Endothelial cell of umbilical vein (primary cell): ENCODE measurements at regions not wholly inside any gene's neighbourhood (a gene's known extent, or its start where the extent isn't known, plus 50 kb on each side); places are given as distances from the start of the nearest gene placed in this dataset.

Experiments
- BruUV-seq: library from RNA; stranded (reverse); fragments of 400-500 nt; replicated peaks from 2 replicates; lab custom pipeline; 2021; lab: Mats Ljungman, UMichigan
- CTCF ChIA-PET: fragments of 300-600, 350-600 bp; sonication (Branson Sonifier 250); formaldehyde crosslinking; loops from one replicate; lab custom pipeline; 2021; ENCODE audit warnings: antibody characterized with exemption, inconsistent platforms; lab: Charles Lee
- POLR2A ChIA-PET: fragments of 300-600, 350-600 bp; sonication (Branson Sonifier 250); formaldehyde crosslinking; loops from one replicate; lab custom pipeline; 2021; ENCODE audit warnings: antibody characterized with exemption, inconsistent platforms; lab: Charles Lee
- DNase-seq: peaks from one replicate; pipeline ENCODE4 v3.0.0-alpha.2; 2011; ENCODE audit warnings: low read depth, low spot score
- FAIRE-seq: peaks from 2 replicates; lab custom pipeline; 2011; peaks lifted over from hg19 to GRCh38; lab: Jason Lieb, UNC
- H2AFZ ChIP-seq: 2 replicates; pipeline ENCODE4 v1.6.0; 2012; ENCODE audit warnings: low read depth, low read length, control low read depth, inconsistent platforms
- H3K27ac ChIP-seq: 2 replicates; pipeline ENCODE4 v1.5.1; 2011; ENCODE audit warnings: low read depth, mild to moderate bottlenecking, control low read depth, low read length, moderate library complexity; ENCODE audit not compliant: insufficient read depth
- H3K27me3 ChIP-seq, 2 experiments: 2 replicates each; pipeline versions ENCODE4 v1.6.0 to v1.6.1; 2011; ENCODE audit warnings: low read length in 2 of 2, mixed read lengths in 1 of 2; ENCODE audit not compliant: control insufficient read depth in 2 of 2, insufficient read depth in 2 of 2
- H3K36me3 ChIP-seq, 2 experiments: 2 replicates in 1 of 2; 3 replicates in 1 of 2; pipeline ENCODE4 v1.5.1; 2011; ENCODE audit warnings: low read length in 2 of 2, mild to moderate bottlenecking in 1 of 2, moderate library complexity in 1 of 2; ENCODE audit not compliant: control insufficient read depth in 2 of 2, insufficient read depth in 2 of 2; ENCODE audit errors: extremely low read depth in 1 of 2
- H3K4me1 ChIP-seq: 3 replicates; pipeline ENCODE4 v1.5.1; 2011; ENCODE audit warnings: mild to moderate bottlenecking, low read length; ENCODE audit not compliant: control insufficient read depth, insufficient read depth; ENCODE audit errors: extremely low read depth
- H3K4me2 ChIP-seq: 2 replicates; pipeline ENCODE4 v1.6.1; 2011; ENCODE audit warnings: low read length, control low read depth, mixed read lengths; ENCODE audit not compliant: insufficient read depth
- H3K4me3 ChIP-seq, 3 experiments: fragments of 200-600 bp in 1 of 3; sonication (generic), shearing (Covaris generic) in 1 of 3; replicated peaks in 1 of 3; 2 replicates each; pipeline ENCODE4 v1.5.1; 2011 to 2016; ENCODE audit warnings: control low read depth in 3 of 3, low read length in 3 of 3, mild to moderate bottlenecking in 2 of 3, inconsistent platforms in 1 of 3, low read depth in 1 of 3, moderate library complexity in 1 of 3; ENCODE audit not compliant: insufficient read depth in 1 of 3
- H3K79me2 ChIP-seq: 2 replicates; pipeline ENCODE4 v1.6.0; 2012; ENCODE audit warnings: low read length, inconsistent platforms; ENCODE audit not compliant: control insufficient read depth, insufficient read depth
- H3K9ac ChIP-seq: replicated peaks from 2 replicates; pipeline ENCODE3; 2011; ENCODE audit warnings: low read length, control low read depth; ENCODE audit not compliant: insufficient read depth; ENCODE audit errors: extremely low read depth
- H3K9me1 ChIP-seq: replicated peaks from 3 replicates; pipeline ENCODE4 v1.6.0; 2011; ENCODE audit warnings: mild to moderate bottlenecking, low read length; ENCODE audit not compliant: control insufficient read depth, insufficient read depth; ENCODE audit errors: extremely low read depth
- H3K9me3 ChIP-seq: replicated peaks from 2 replicates; pipeline ENCODE4 v1.5.1; 2012; ENCODE audit warnings: low read length, inconsistent platforms; ENCODE audit not compliant: control insufficient read depth, insufficient read depth
- H4K20me1 ChIP-seq: replicated peaks from 2 replicates; pipeline ENCODE3; 2011; ENCODE audit warnings: mild to moderate bottlenecking, low read length; ENCODE audit not compliant: control insufficient read depth, insufficient read depth; ENCODE audit errors: extremely low read depth
- CTCF ChIP-seq, 2 donors: IDR thresholded peaks; 1 replicate in 1 of 2; 2 replicates in 1 of 2; pipeline ENCODE4 v1.5.1; 2011; ENCODE audit warnings: low read length in 2 of 2, mild to moderate bottlenecking in 2 of 2, moderate library complexity in 2 of 2, control low read depth in 1 of 2, inconsistent platforms in 1 of 2, low read depth in 1 of 2; ENCODE audit not compliant: insufficient read depth in 1 of 2; ENCODE audit errors: extremely low read depth in 1 of 2
- EZH2 ChIP-seq: IDR thresholded peaks from 2 replicates; pipeline ENCODE4 v1.6.1; 2012; ENCODE audit warnings: borderline replicate concordance, low read depth, mild to moderate bottlenecking, moderate library complexity, low read length, inconsistent platforms; ENCODE audit not compliant: severe bottlenecking
- FOS ChIP-seq: IDR thresholded peaks from 2 replicates; pipeline ENCODE4 v1.6.1; 2011; ENCODE audit warnings: mild to moderate bottlenecking, low read length, moderate library complexity, borderline replicate concordance; ENCODE audit not compliant: insufficient read depth
- GATA2 ChIP-seq: IDR thresholded peaks from 2 replicates; pipeline ENCODE4 v1.7.0; 2011; ENCODE audit warnings: low read depth, mild to moderate bottlenecking, moderate library complexity, mixed read lengths, low read length; ENCODE audit not compliant: insufficient read length, insufficient read depth
- JUN ChIP-seq: IDR thresholded peaks from 2 replicates; pipeline ENCODE4 v1.6.1; 2011; ENCODE audit warnings: borderline replicate concordance, low read depth; ENCODE audit not compliant: insufficient read length, insufficient read depth
- MAX ChIP-seq: IDR thresholded peaks from 2 replicates; pipeline ENCODE4 v1.6.1; 2011; ENCODE audit not compliant: insufficient read depth, insufficient read length
- MYC ChIP-seq: IDR thresholded peaks from one replicate; pipeline ENCODE4 v1.6.1; 2011; ENCODE audit warnings: mild to moderate bottlenecking, low read depth, low read length
- POLR2A ChIP-seq: IDR thresholded peaks from 2 replicates; pipeline ENCODE4 v1.6.1; 2012; ENCODE audit warnings: low read depth, mild to moderate bottlenecking, control low read depth, low read length
- POLR2AphosphoS5 ChIP-seq: IDR thresholded peaks from 2 replicates; pipeline ENCODE4 v1.6.1; 2012; ENCODE audit warnings: low read depth, mild to moderate bottlenecking, control low read depth, low read length, moderate library complexity; ENCODE audit not compliant: insufficient read depth
- dilution Hi-C: fragments of 300-500 bp; cut with MboI; formaldehyde crosslinking; loops from one replicate; pipeline ENCODE4 v1.15.0; 2019; ENCODE audit warnings: low sequenced_read_pairs; ENCODE audit not compliant: extremely low pct_ligation_motif_present
- intact Hi-C: fragments of 100-400 bp; cut with micrococcal nuclease; formaldehyde crosslinking; loops from one replicate; pipeline ENCODE4 v1.10.0; 2022

GRCh38 chrX:968148-968965, 244.1 kb downstream of the CRLF2 start:
- ChIA-PET POLR2A (no interaction called here), CTCF (no interaction called here)
- Histone ChIP-seq H3K4me1 (no peaks in the 10 kb centered on the region), H3K4me3 (no peak overlapping the region), H4K20me1 (no peaks in the 10 kb centered on the region), H3K36me3 (no peaks in the 10 kb centered on the region), H3K9ac (no peak overlapping the region), H3K9me1 (no peaks in the 10 kb centered on the region), H3K4me2 (no peak overlapping the region), H3K27me3 (no peaks in the 10 kb centered on the region), H3K79me2 (no peaks in the 10 kb centered on the region), H3K27ac (no peak overlapping the region), H2AFZ (no peak overlapping the region), H3K9me3 (no peaks in the 10 kb centered on the region)
- DNase-seq (no peak), FAIRE-seq (no peak)
- dilution Hi-C loops (no loop called here), intact Hi-C loops (no loop called here)
- no peak for TF ChIP-seq MAX
- TF ChIP-seq FOS = no peak
- TF ChIP-seq JUN = no peak
- no peak for TF ChIP-seq GATA2
- TF ChIP-seq EZH2 = no peak
- no peak for TF ChIP-seq POLR2A
- no peak for TF ChIP-seq POLR2AphosphoS5
- TF ChIP-seq MYC = no peak
- no peak for TF ChIP-seq CTCF (IDR thresholded peaks at IDR 0.05; ENCODE audit: extremely low read depth in 1 of 2, insufficient read depth in 1 of 2, low read depth in 1 of 2, low read length in 2 of 2)
- no TSS peak for BruUV-seq
